Neural crest cell (in vitro differentiated cells): ENCODE measurements at regions not wholly inside any gene's neighbourhood (a gene's known extent, or its start where the extent isn't known, plus 50 kb on each side); places are given as distances from the start of the nearest gene placed in this dataset.
"Not testable (repeated sequence)": the region's sequence is repeated elsewhere in the genome, so short reads cannot be mapped to it uniquely, and the experiment has no call there.

Source experiments
- DNase-seq: peaks from one replicate; pipeline ENCODE4 v3.0.0; 2021; ENCODE audit warnings: low read depth, mixed read lengths, low spot score
- H3K27ac Mint-ChIP-seq: one replicate; pipeline ENCODE4 v1.8.0; 2021; ENCODE audit warnings: mild to moderate bottlenecking, mixed read lengths; ENCODE audit not compliant: unreplicated experiment
- H3K27me3 Mint-ChIP-seq: 2 replicates; pipeline ENCODE4 v1.8.0; 2021; ENCODE audit warnings: low read depth, mild to moderate bottlenecking, mixed read lengths
- H3K36me3 Mint-ChIP-seq: 2 replicates; pipeline ENCODE4 v1.8.0; 2021; ENCODE audit warnings: low read depth, mild to moderate bottlenecking, mixed read lengths
- H3K4me1 Mint-ChIP-seq: 2 replicates; pipeline ENCODE4 v1.8.0; 2021; ENCODE audit warnings: mixed read lengths
- H3K4me3 Mint-ChIP-seq: one replicate; pipeline ENCODE4 v1.8.0; 2021; ENCODE audit warnings: mild to moderate bottlenecking, mixed read lengths
- H3K9me3 Mint-ChIP-seq: 2 replicates; pipeline ENCODE4 v1.8.0; 2021; ENCODE audit warnings: mixed read lengths
- CTCF ChIP-seq: fragments of 200-600 bp; sonication (generic); conservative IDR thresholded peaks from 2 replicates; pipeline ENCODE4 v1.5.0; 2021; ENCODE audit warnings: antibody characterized with exemption, mild to moderate bottlenecking

GRCh38 chr10:58064714-58065528 is 202.8 kb downstream of the IPMK start:
- peak; percentile 87 for TF ChIP-seq CTCF
- no peaks in the 10 kb centered on the region for H3K4me1 Mint-ChIP-seq
- no peaks in the 10 kb centered on the region for H3K36me3 Mint-ChIP-seq
- no peak overlapping the region for H3K27ac Mint-ChIP-seq
- DNase-seq, result peak; percentile 34
- no peak overlapping the region for H3K4me3 Mint-ChIP-seq
- no peaks in the 10 kb centered on the region for H3K9me3 Mint-ChIP-seq
- H3K27me3 Mint-ChIP-seq, result peaks cover 7% of the 10 kb centered on the region

GRCh38 chr10:58063861-58064480 is 203.7 kb downstream of the IPMK start:
- Mint-ChIP-seq H3K4me1 (no peaks in the 10 kb centered on the region), H3K27ac (no peak overlapping the region), H3K9me3 (no peaks in the 10 kb centered on the region), H3K27me3 (peaks cover 7% of the 10 kb centered on the region), H3K4me3 (no peak overlapping the region), H3K36me3 (no peaks in the 10 kb centered on the region)
- DNase-seq, result no peak
- no peak for TF ChIP-seq CTCF

GRCh38 chr10:58058683-58059082 is 209.0 kb downstream of the IPMK start:
- not testable (repeated sequence) for H3K27me3 Mint-ChIP-seq, H3K36me3 Mint-ChIP-seq, H3K4me3 Mint-ChIP-seq, H3K9me3 Mint-ChIP-seq, DNase-seq, H3K4me1 Mint-ChIP-seq, H3K27ac Mint-ChIP-seq

- H3K4me1 Mint-ChIP-seq, result no peaks in the 10 kb centered on the region
- H3K27ac Mint-ChIP-seq, result no peak overlapping the region
- DNase-seq, result no peak
- no peak for TF ChIP-seq CTCF
- no peak overlapping the region for H3K4me3 Mint-ChIP-seq
- no peaks in the 10 kb centered on the region for H3K36me3 Mint-ChIP-seq
- no peaks in the 10 kb centered on the region for H3K9me3 Mint-ChIP-seq
- no peaks in the 10 kb centered on the region for H3K27me3 Mint-ChIP-seq
These were observed 212.8 kb downstream of the IPMK start for GRCh38 chr10:58054881-58055280.

GRCh38 chr10:58052772-58053171 is 214.9 kb downstream of the IPMK start:
- DNase-seq, result no peak
- no peak overlapping the region for H3K27ac Mint-ChIP-seq
- H3K27me3 Mint-ChIP-seq, result no peaks in the 10 kb centered on the region
- H3K4me1 Mint-ChIP-seq, result no peaks in the 10 kb centered on the region
- no peaks in the 10 kb centered on the region for H3K9me3 Mint-ChIP-seq
- TF ChIP-seq CTCF, result no peak
- H3K36me3 Mint-ChIP-seq, result no peaks in the 10 kb centered on the region
- H3K4me3 Mint-ChIP-seq, result no peak overlapping the region

GRCh38 chr10:58050575-58050974 is 217.1 kb downstream of the IPMK start:
- no peaks in the 10 kb centered on the region for H3K36me3 Mint-ChIP-seq
- no peak for DNase-seq
- H3K4me3 Mint-ChIP-seq, result no peak overlapping the region
- no peaks in the 10 kb centered on the region for H3K9me3 Mint-ChIP-seq
- no peaks in the 10 kb centered on the region for H3K27me3 Mint-ChIP-seq
- no peak for TF ChIP-seq CTCF
- H3K27ac Mint-ChIP-seq, result no peak overlapping the region
- H3K4me1 Mint-ChIP-seq, result no peaks in the 10 kb centered on the region
